GM18873 (cell line): ENCODE measurements at regions not wholly inside any gene's neighbourhood (a gene's known extent, or its start where the extent isn't known, plus 50 kb on each side); places are given as distances from the start of the nearest gene placed in this dataset.

Source experiments
- ATAC-seq: cut with Tn5 transposase; IDR thresholded peaks from one replicate; pipeline ENCODE4 v1.9.1; 2021; ENCODE audit warnings: mild to moderate bottlenecking, moderate library complexity, moderate number of reproducible peaks; ENCODE audit not compliant: unreplicated experiment, low FRiP score

- no peak for ATAC-seq
Measured at GRCh38 chr13:68099631-68100030, 869.5 kb upstream of the PCDH9 start.

- no peak for ATAC-seq
Measured at GRCh38 chr13:68081061-68081460, 850.9 kb upstream of the PCDH9 start.

GRCh38 chr13:68078874-68079273, 848.7 kb upstream of the PCDH9 start:
- ATAC-seq, result no peak

GRCh38 chr13:68078469-68078868, 848.3 kb upstream of the PCDH9 start:
- ATAC-seq, result no peak

- no peak for ATAC-seq
Measured at GRCh38 chr13:68076046-68076445, 845.9 kb upstream of the PCDH9 start.

- ATAC-seq, result no peak
Measured at GRCh38 chr13:68066879-68067513, 836.9 kb upstream of the PCDH9 start.

- no peak for ATAC-seq
Measured at GRCh38 chr13:68064001-68064770, 834.0 kb upstream of the PCDH9 start.

GRCh38 chr13:68063181-68063580, 833.0 kb upstream of the PCDH9 start:
- ATAC-seq, result no peak

GRCh38 chr13:68057836-68058235, 827.7 kb upstream of the PCDH9 start:
- ATAC-seq, result no peak

- ATAC-seq, result no peak
Measured at GRCh38 chr13:68056816-68057710, 826.9 kb upstream of the PCDH9 start.

GRCh38 chr13:68051910-68052309, 821.8 kb upstream of the PCDH9 start:
- ATAC-seq, result no peak

GRCh38 chr13:68050761-68051160, 820.6 kb upstream of the PCDH9 start:
- no peak for ATAC-seq

- ATAC-seq, result no peak
Measured at GRCh38 chr13:68048802-68049359, 818.7 kb upstream of the PCDH9 start.

- no peak for ATAC-seq
Measured at GRCh38 chr13:68047889-68048288, 817.8 kb upstream of the PCDH9 start.

GRCh38 chr13:68046903-68047302, 816.8 kb upstream of the PCDH9 start:
- no peak for ATAC-seq

GRCh38 chr13:68030152-68030809, 800.1 kb upstream of the PCDH9 start:
- ATAC-seq, result peak; percentile 55

- ATAC-seq, result no peak
Measured at GRCh38 chr13:68028701-68029100, 798.6 kb upstream of the PCDH9 start.

- no peak for ATAC-seq
Measured at GRCh38 chr13:68027306-68027705, 797.2 kb upstream of the PCDH9 start.

- ATAC-seq, result no peak
Measured at GRCh38 chr13:68026077-68026476, 795.9 kb upstream of the PCDH9 start.

- no peak for ATAC-seq
Measured at GRCh38 chr13:68025604-68026003, 795.5 kb upstream of the PCDH9 start.
